EL (cell line): ENCODE measurements at regions not wholly inside any gene's neighbourhood (a gene's known extent, or its start where the extent isn't known, plus 50 kb on each side); places are given as distances from the start of the nearest gene placed in this dataset.

ENCODE experiments used
- DNase-seq: peaks from one replicate; pipeline ENCODE4 v3.0.0-alpha.2; 2016

DNA sequence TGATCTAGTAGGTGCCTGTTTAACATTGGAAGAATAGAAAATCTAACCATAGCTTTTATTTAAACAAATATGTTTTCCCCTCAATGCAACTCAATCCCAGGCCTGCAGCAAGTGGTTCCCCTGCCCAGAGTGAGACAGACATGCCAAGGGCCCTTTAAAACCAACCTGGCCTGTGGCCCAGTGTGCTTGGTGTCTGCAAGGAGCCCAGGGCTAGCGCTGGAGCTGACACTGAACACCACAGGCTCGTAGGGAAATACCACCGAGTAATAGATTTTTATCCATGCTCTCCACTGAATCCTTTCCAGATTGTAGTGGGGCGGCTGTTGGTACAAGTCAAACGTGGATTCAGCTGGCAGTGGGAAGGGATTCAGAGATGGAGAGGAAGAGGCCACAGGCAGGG, 95.6 kb upstream of the NRXN3 start:
- DNase-seq, result no peak

GRCh38 chr14:78075033-78075432, 95.1 kb upstream of the NRXN3 start:
- no peak for DNase-seq

GRCh38 chr14:78075555-78076277, 94.5 kb upstream of the NRXN3 start:
- DNase-seq, result no peak

- no peak for DNase-seq
These were observed 88.9 kb upstream of the NRXN3 start for GRCh38 chr14:78081245-78081644.

DNA sequence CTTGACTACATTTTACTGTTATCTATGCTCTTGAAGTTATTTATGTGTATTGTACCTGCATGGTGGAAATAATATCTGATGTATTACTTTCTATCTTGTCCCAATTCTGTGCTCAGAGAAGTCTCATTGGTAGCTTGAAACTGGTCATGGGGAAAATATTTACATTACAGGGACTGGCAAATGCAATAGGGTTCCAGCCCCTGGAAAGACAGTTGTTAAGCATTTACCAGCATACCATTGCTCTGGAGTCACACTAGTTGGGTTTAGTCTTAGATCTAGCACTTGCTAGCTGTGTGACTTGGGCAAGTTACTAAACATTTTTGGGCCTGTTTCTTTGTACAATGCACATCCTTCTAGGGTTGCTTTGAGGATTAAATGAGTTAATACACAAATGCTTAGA, 86.3 kb upstream of the NRXN3 start:
- peak; percentile 7 for DNase-seq

DNA sequence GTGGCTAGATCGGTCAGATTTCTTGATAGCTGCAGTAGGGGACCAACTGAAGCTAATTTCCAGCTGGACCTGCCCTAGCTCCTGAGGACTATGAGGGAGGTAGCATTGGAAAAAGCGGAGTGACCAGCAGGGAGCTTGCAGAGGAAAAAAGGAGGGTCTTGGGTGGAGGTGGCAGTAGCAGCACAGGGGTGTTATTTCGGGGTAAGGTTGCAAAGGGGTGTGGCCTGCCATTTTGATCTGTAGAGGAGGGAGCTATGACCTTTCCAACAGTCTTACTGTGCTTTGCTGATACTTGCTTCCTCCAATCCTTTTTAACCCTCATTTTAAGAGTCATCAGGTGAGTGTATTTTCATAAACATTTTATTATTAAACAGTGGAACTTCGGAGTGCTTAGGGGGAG, 83.8 kb upstream of the NRXN3 start:
- DNase-seq, result no peak

DNA sequence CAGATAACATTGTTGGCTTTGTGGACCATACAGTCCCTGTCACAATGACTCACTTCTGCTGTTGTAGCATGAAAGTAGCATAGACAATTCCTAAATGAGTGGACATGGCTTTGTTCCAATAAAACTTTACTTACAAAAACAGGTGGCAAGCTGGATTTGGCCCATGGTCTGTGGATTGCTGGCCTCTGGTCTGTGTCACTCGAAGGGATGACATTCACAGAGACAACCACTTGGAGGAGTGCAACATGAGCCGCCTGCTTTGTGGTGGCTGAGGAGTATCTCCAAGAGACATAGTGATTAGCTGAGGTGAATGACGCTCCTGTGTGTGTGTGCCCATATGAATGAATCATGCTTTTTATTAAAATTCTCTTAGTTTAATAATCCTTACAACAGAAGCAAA, 81.3 kb upstream of the NRXN3 start:
- DNase-seq, result no peak

- DNase-seq, result no peak
These were observed 79.3 kb upstream of the NRXN3 start for GRCh38 chr14:78090864-78091263.

DNA sequence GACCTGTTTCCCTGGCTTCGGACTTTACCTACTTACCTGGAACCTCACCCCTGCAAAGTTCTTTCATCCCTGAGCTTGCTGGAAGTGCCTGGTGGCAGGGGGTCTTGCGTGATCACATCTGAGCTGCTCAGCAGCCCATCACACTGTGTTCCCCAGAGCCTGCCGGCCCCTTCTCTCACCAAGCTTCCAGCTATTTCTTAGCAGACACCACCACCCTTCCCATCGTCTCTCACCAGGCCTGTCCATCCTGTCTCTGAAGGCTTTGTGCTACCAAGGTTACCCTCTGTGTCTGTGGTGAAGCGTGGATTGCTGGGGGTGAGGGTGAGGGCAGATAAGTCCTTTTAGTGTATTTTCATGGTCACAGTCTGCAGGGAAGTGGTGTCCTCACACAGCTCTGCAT, 78.8 kb upstream of the NRXN3 start:
- DNase-seq, result no peak

DNA sequence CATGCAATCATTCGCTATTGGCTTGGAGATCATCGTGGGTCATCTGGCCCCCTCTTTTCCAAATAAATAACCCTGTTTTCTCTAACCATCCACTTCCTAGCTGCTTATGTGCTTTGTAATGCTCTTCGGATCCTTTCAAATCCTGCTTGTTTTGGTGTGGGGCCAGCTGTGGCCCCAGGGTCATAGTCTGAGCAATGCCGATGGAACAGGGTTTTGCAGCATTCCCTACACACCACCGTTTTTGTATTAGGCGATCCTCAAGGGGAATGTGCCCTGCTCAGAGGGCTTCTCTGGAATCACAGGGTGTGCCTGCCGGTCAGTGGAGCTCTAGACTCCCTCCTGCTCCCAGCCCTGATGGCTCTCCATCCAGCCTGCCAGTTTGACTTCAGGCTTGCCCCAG, 78.1 kb upstream of the NRXN3 start:
- no peak for DNase-seq

DNA sequence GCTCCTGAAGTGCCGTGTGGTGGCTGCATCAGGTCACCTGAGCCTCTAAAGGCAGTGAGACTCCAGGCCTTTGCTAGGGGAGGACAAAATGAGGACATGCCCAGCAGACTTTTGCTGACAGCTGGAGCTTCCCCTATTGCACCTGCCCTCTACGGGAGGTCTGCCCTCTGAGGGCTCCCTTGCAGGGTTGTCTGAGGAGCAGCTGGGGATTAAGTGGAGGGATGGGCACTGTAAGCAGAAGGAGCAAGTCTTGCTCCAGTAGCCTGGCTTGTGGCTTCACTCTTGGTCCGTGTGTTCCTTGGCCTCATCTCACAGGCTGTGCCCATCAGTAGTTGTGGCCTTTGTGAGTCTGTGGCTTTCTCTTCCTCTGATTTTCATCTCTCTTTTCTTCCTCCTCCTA, 66.9 kb upstream of the NRXN3 start:
- DNase-seq, result no peak

- no peak for DNase-seq
These were observed 66.0 kb upstream of the NRXN3 start for GRCh38 chr14:78104160-78104559.

GRCh38 chr14:78104655-78105054, 65.5 kb upstream of the NRXN3 start:
- DNase-seq, result no peak

- no peak for DNase-seq
These were observed 63.8 kb upstream of the NRXN3 start for GRCh38 chr14:78106381-78106780.

- no peak for DNase-seq
These were observed 63.0 kb upstream of the NRXN3 start for GRCh38 chr14:78107166-78107565.

DNA sequence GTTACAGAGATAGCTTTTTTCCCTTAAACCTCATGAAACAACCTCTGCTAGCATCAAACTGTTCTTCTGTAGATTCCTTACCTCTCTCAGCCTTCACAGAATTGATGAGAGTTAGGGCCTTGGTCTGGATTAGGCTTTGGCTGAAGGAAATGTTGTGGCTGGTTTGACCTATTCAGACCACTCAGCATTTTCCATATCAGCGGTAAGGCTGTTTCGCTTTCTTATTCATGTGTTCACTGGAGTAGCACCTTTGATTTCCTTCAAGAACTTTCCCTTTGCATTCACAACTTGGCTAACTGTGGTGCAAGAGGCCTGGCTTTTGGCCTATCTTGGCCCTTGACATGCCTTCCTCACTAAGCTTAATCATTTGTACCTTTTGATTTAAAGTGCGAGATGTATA, 50.7 kb upstream of the NRXN3 start:
- DNase-seq, result no peak
